ENCODE measurements at regions not wholly inside any gene's neighbourhood (a gene's known extent, or its start where the extent isn't known, plus 50 kb on each side); places are given as distances from the start of the nearest gene placed in this dataset.

DNA sequence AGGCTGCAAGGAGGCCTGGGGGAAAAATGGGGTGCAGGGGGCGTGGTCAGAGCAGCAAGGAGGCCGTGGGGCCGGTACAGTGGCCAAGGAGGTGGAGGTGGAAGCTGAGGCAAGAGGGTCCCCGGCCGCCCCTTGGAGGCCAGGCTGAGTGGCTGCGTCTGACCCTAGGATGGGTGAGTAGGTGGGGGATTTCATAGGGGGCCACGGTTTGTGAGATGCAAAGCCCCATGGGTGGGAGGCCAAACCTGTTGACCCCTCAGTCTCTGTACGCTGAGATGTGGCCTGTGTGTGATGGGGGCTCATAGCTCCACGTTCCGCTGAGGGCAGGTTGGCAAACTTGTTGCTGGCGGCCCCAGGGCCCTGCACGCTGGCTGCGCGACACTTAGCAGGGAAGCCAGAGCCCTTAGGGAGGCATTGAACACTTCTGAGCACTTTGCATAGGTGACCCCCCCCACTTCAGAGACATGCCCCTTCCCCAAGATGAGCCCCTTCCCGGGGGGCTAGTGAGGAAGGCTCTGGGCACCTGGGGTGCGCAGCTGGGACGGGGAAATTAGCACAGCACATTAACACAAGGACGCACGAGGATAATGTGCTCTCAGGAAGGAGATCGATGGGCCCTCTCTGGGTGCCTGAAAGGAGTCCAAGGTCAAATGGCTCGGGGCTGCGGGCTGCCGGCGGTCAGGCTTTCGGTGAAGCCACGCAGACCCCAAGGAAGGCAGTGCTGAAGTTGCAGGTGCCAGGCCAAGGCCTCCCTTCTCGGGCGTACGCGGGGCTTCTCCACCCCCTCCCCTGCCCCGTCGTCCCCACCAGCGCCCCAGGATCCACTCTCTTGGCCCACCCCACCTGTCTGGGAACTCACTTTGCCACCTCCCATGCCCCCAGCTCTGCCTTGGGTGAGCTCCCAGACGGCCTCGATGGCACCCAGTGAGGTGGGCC lies 107.4 kb downstream of the HMX1 start:
- TF ChIP-seq, protein P1, sequence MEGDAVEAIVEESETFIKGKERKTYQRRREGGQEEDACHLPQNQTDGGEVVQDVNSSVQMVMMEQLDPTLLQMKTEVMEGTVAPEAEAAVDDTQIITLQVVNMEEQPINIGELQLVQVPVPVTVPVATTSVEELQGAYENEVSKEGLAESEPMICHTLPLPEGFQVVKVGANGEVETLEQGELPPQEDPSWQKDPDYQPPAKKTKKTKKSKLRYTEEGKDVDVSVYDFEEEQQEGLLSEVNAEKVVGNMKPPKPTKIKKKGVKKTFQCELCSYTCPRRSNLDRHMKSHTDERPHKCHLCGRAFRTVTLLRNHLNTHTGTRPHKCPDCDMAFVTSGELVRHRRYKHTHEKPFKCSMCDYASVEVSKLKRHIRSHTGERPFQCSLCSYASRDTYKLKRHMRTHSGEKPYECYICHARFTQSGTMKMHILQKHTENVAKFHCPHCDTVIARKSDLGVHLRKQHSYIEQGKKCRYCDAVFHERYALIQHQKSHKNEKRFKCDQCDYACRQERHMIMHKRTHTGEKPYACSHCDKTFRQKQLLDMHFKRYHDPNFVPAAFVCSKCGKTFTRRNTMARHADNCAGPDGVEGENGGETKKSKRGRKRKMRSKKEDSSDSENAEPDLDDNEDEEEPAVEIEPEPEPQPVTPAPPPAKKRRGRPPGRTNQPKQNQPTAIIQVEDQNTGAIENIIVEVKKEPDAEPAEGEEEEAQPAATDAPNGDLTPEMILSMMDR (conservative IDR thresholded peaks at IDR 0.05; ENCODE audit: low read length), result no peak
- H3K4me3 ChIP-seq (ENCODE audit: low read length), result no peak overlapping the region
- no peak for DNase-seq (ENCODE audit: low read depth)

DNA sequence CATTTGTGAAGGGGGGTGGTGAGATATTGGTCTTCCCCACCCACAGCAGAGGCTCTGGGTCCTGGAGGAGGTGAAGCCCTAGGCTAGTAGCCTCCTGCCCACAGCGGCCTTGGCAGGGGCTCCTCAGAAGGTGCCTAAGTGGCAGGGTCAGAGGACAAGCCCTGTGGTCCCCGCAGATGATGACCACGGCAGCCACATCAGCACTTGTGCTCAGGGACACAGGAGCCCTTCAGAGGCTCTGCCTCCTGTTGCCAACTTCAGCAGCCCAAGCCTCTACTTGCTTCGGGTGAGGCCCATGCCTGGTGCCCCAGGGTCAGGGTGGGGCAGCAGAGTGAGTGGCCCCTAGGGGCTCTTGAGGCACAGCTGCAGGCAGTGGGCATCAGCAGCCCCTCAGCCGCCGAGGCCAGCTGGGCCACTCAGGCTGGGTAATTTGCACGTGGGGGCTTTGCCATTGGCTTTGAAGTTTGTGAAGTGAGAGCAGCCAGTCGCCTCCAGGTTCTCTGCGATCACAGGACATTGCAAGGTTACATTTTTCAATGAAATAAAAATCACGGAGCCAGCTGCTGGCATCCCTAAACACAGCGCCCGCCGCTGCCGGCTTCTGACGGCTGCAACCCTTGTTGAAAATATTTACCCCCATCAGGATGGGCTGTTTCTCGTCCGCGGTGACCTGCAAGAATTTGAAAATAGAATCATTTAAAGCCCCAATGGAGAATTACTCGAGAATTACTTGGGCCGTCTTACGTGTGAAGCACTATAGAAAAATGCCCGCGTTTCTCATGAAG lies 108.5 kb downstream of the HMX1 start:
- TF ChIP-seq, protein P1 (conservative IDR thresholded peaks at IDR 0.05; ENCODE audit: low read length), result no peak
- no peak for DNase-seq (ENCODE audit: low read depth)
- no peak overlapping the region for H3K4me3 ChIP-seq (ENCODE audit: low read length)

DNA sequence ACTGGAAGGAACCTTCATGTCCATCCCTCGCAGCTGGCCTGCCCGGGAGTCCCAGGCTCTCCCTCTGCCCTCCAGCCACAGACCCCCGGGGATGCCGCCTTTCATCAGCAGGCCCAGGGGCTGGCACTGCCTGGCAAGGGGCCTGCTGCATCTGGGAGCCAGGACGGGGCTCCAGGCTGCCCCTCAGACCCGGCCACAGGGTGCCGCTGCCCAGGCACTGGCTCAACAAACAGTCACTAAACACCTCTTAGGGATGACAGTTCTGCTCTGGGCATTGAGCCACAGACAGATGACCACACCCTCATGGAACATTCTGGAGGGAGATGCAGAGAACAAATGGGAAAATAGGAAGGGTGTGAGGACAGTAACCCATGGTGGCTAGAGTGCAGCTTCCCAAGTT lies 109.3 kb downstream of the HMX1 start:
- DNase-seq (ENCODE audit: low read depth), result no peak

DNA sequence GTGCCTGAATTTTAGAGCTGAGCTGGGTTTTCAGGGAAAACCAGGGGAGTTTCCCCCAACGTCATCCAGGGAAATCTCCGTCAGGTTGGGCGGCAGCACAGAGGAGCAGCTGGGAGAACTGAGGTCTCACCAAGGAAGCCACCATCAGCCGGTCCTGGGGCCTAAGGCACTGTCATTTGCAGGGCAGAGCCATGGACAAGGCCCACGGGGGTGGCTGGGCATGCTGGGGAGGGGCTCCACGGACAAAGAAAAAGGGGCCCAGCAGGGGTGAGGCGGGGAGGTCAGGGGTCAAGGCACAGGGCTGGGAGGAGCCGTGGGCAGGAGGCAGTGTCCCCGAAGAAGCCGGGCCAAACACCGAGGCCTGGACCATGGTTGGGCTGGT lies 109.8 kb downstream of the HMX1 start:
- no peak for DNase-seq (ENCODE audit: low read depth)
- H3K4me3 ChIP-seq (ENCODE audit: low read length), result no peak overlapping the region
- TF ChIP-seq, protein P1 (conservative IDR thresholded peaks at IDR 0.05; ENCODE audit: low read length), result no peak

More for the DNA sequence above, 109.3 kb downstream of the HMX1 start:
- no peak overlapping the region for H3K4me3 ChIP-seq (ENCODE audit: low read length)
- TF ChIP-seq, protein P1 (conservative IDR thresholded peaks at IDR 0.05; ENCODE audit: low read length), result no peak

DNA sequence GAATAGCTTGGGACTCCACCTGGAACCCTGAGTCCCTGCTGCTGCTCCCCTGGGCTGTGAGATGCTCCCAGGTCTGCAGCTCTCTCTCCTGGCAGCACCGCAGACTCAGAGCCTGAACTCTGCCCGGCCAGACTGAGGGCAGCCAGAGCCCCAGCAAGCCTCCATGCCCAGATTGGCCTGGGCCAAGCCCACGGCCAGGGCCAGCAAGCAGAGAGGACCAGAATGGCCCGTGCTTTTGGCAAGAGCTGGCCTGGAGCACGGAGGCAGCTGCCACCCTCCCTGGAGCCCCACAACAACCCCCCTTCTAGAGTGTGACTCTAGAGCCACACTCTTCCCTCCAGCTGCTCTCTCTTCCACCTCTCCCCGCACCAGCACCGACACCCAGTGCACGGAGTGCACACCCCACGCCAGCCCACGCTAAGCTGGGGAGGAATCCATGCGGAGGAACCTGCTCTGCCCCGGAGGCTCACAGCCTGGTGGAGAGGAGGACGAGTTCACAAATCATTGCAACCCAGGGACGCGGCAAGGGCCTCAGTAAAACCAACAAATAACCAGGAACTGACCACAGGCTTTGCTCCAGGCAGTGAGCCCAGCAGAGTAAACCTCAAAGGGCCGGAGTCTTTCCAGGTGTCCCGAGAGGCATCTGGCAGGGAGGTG lies 110.3 kb downstream of the HMX1 start:
- TF ChIP-seq, protein P1 (conservative IDR thresholded peaks at IDR 0.05; ENCODE audit: low read length), result no peak
- no peak for DNase-seq (ENCODE audit: low read depth)
- H3K4me3 ChIP-seq (ENCODE audit: low read length), result no peak overlapping the region

DNA sequence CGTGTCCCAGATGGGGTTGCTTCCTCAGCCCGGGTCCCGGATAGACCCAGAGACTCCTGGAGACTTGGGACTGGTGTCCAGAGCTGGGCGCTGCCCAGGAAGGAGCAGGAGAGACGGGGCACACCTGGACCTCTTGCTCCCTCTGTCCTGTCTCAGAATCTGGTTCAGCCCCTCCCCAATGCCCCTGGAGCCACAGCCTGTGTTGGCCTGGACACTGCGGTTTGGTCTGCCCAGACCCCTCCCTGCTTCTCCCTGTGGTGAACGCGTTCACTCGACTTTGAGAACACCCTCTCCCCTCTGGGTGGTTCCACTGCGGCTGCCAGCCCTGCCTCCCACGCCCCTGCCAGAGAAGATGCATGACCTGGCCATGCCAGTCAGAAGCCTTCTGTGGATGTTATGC lies 111.1 kb downstream of the HMX1 start:
- no peak overlapping the region for H3K4me3 ChIP-seq (ENCODE audit: low read length)
- DNase-seq (ENCODE audit: low read depth), result no peak
- TF ChIP-seq, protein P1 (conservative IDR thresholded peaks at IDR 0.05; ENCODE audit: low read length), result no peak
